ENCODE measurements at regions not wholly inside any gene's neighbourhood (a gene's known extent, or its start where the extent isn't known, plus 50 kb on each side); places are given as distances from the start of the nearest gene placed in this dataset.

DNA sequence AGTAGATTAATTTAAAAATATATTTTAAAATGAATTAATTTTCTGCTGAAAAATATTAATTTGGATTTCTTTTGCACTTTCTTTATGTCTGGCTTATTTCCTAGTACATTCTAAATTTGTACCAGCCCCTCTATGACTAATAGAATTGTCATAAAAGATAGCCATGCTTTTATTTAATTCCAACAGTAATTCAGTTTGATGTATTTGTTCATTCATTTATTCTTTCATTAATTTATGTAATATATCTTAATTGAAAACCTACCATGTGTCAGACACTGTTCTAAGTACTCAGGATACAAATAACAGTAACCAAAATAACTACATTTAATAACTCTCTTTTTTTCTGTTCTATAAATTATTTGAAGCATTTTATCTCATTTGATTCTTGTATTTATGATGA is 264.0 kb upstream of the CCDC179 start:
- TF ChIP-seq CTCF (optimal IDR thresholded peaks at IDR 0.05 in 1 of 3, IDR thresholded peaks at IDR 0.05 in 1 of 3, conservative IDR thresholded peaks at IDR 0.05 in 1 of 3; ENCODE audit: extremely low read depth in 1 of 3, insufficient read depth in 2 of 3, low read length in 3 of 3) (no peak), EZH2 (IDR thresholded peaks at IDR 0.05; ENCODE audit: low read length) (no peak)
